Astrocyte (in vitro differentiated cells and primary cell): ENCODE measurements at regions not wholly inside any gene's neighbourhood (a gene's known extent, or its start where the extent isn't known, plus 50 kb on each side); places are given as distances from the start of the nearest gene placed in this dataset.

Source experiments
- DNase-seq: peaks from one replicate; pipeline ENCODE4 v3.0.0-alpha.2; 2010; ENCODE audit warnings: low read depth
- FAIRE-seq: peaks from 2 replicates; lab custom pipeline; 2011; peaks lifted over from hg19 to GRCh38; lab: Jason Lieb, UNC
- H2AFZ ChIP-seq: 2 replicates; pipeline ENCODE4 v1.6.0; 2012; ENCODE audit warnings: low read depth, low read length, inconsistent platforms
- H3K27ac ChIP-seq: 2 replicates; pipeline ENCODE4 v1.5.1; 2011; ENCODE audit warnings: low read depth, low read length, inconsistent platforms
- H3K27me3 ChIP-seq: 2 replicates; pipeline ENCODE4 v1.6.0; 2011; ENCODE audit warnings: low read length, inconsistent platforms; ENCODE audit not compliant: insufficient read depth
- H3K36me3 ChIP-seq: 2 replicates; pipeline ENCODE4 v1.5.1; 2011; ENCODE audit warnings: low read length, inconsistent platforms; ENCODE audit not compliant: insufficient read depth
- H3K4me1 ChIP-seq: 2 replicates; pipeline ENCODE4 v1.5.1; 2011; ENCODE audit warnings: low read length, inconsistent platforms; ENCODE audit not compliant: insufficient read depth
- H3K4me2 ChIP-seq: 2 replicates; pipeline ENCODE4 v1.6.0; 2012; ENCODE audit warnings: low read length, inconsistent platforms
- H3K4me3 ChIP-seq: 2 replicates; pipeline ENCODE4 v1.5.1; 2011; ENCODE audit warnings: low read depth, mild to moderate bottlenecking, low read length, inconsistent platforms; ENCODE audit not compliant: insufficient read depth
- H3K79me2 ChIP-seq: 2 replicates; pipeline ENCODE4 v1.6.0; 2012; ENCODE audit warnings: mild to moderate bottlenecking, low read length, inconsistent platforms; ENCODE audit not compliant: insufficient read depth
- H3K9ac ChIP-seq: 2 replicates; pipeline ENCODE4 v1.6.0; 2012; ENCODE audit warnings: mild to moderate bottlenecking, low read length, inconsistent platforms
- H3K9me3 ChIP-seq: 2 replicates; pipeline ENCODE4 v1.5.1; 2012; ENCODE audit warnings: low read depth, mild to moderate bottlenecking, low read length, inconsistent platforms; ENCODE audit not compliant: insufficient read depth
- H4K20me1 ChIP-seq: 2 replicates; pipeline ENCODE4 v1.6.0; 2012; ENCODE audit warnings: low read length, inconsistent platforms; ENCODE audit not compliant: insufficient read depth
- H3K27ac Mint-ChIP-seq: one replicate; pipeline ENCODE4 v1.8.0; 2021; ENCODE audit warnings: mild to moderate bottlenecking, mixed read lengths; ENCODE audit not compliant: unreplicated experiment
- H3K27me3 Mint-ChIP-seq: one replicate; pipeline ENCODE4 v1.8.0; 2021; ENCODE audit warnings: low read depth, mixed read lengths; ENCODE audit not compliant: unreplicated experiment
- H3K36me3 Mint-ChIP-seq: one replicate; pipeline ENCODE4 v1.8.0; 2021; ENCODE audit warnings: low read depth, mixed read lengths; ENCODE audit not compliant: unreplicated experiment
- H3K4me1 Mint-ChIP-seq: one replicate; pipeline ENCODE4 v1.8.0; 2021; ENCODE audit warnings: low read depth, mixed read lengths; ENCODE audit not compliant: unreplicated experiment
- H3K4me3 Mint-ChIP-seq: one replicate; pipeline ENCODE4 v1.8.0; 2021; ENCODE audit warnings: mild to moderate bottlenecking, moderate library complexity, mixed read lengths; ENCODE audit not compliant: unreplicated experiment
- H3K9me3 Mint-ChIP-seq: one replicate; pipeline ENCODE4 v1.8.0; 2021; ENCODE audit warnings: mild to moderate bottlenecking, mixed read lengths; ENCODE audit not compliant: unreplicated experiment
- EZH2 ChIP-seq: IDR thresholded peaks from 2 replicates; pipeline ENCODE4 v1.6.1; 2012; ENCODE audit warnings: mild to moderate bottlenecking, low read length, inconsistent platforms; ENCODE audit not compliant: insufficient read depth
- TF ChIP-seq, protein P1 (sequence below): IDR thresholded peaks from 2 replicates; pipeline ENCODE4 v1.5.1; 2011; ENCODE audit warnings: low read depth, mild to moderate bottlenecking, inconsistent platforms, low read length, moderate library complexity; ENCODE audit not compliant: insufficient read depth

DNA sequence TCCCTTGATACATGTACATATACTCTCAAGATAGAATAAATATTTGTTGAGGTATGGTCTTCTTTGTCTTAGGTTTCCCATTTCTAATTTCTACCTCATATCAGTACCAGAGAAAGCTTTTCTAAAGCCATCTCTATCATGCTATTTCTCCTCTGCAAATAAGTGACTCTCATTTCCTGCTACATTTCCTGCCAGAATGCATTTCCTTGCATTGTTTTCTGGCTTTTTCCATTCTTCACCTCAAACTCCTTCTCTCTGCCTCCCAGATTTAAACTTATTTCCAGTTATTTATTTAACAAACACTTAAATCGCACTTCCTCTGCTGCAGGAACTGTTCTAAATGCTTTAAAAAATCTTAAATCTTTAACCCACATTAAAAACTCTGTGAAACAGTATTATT lies 74.4 kb upstream of the STMND1 start:
- no peak overlapping the region for H3K4me2 ChIP-seq
- no peaks in the 10 kb centered on the region for H3K27me3 ChIP-seq
- no peak overlapping the region for H3K4me3 ChIP-seq
- no peak for DNase-seq
- peaks cover 2% of the 10 kb centered on the region for H3K27me3 Mint-ChIP-seq
- no peak overlapping the region for H3K9ac ChIP-seq
- H3K9me3 ChIP-seq = peaks cover 3% of the 10 kb centered on the region
- no peaks in the 10 kb centered on the region for H3K36me3 ChIP-seq
- no peaks in the 10 kb centered on the region for H4K20me1 ChIP-seq
- H3K27ac Mint-ChIP-seq = no peak overlapping the region
- peaks cover 5% of the 10 kb centered on the region for H3K4me1 Mint-ChIP-seq
- no peak overlapping the region for H3K27ac ChIP-seq
- H3K79me2 ChIP-seq = no peaks in the 10 kb centered on the region
- H3K36me3 Mint-ChIP-seq = no peaks in the 10 kb centered on the region
- H3K4me1 ChIP-seq = peaks cover 10% of the 10 kb centered on the region
- no peak overlapping the region for H2AFZ ChIP-seq
- no peak overlapping the region for H3K4me3 Mint-ChIP-seq
- H3K9me3 Mint-ChIP-seq = peaks cover 11% of the 10 kb centered on the region
- no peak for FAIRE-seq
- TF ChIP-seq, protein P1, sequence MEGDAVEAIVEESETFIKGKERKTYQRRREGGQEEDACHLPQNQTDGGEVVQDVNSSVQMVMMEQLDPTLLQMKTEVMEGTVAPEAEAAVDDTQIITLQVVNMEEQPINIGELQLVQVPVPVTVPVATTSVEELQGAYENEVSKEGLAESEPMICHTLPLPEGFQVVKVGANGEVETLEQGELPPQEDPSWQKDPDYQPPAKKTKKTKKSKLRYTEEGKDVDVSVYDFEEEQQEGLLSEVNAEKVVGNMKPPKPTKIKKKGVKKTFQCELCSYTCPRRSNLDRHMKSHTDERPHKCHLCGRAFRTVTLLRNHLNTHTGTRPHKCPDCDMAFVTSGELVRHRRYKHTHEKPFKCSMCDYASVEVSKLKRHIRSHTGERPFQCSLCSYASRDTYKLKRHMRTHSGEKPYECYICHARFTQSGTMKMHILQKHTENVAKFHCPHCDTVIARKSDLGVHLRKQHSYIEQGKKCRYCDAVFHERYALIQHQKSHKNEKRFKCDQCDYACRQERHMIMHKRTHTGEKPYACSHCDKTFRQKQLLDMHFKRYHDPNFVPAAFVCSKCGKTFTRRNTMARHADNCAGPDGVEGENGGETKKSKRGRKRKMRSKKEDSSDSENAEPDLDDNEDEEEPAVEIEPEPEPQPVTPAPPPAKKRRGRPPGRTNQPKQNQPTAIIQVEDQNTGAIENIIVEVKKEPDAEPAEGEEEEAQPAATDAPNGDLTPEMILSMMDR = no peak
- no peak for TF ChIP-seq EZH2

DNA sequence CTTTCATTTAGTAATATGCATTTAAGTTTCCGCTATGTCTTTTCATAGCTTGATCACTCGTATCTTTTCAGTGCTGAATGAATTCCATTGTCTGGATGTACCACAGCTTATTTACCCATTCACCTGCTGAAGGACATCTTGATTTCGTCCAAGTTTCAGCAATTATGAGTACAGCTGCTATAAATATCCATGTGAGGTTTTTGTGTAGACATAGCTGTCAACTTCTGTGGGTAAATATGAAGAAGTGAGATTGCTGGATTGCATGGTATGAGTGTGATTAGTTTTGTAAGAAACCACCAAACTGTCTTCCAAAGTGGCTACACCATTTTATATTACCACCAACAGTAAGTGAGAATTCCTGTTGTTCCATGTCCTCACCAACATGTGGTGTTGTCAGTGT lies 79.2 kb upstream of the STMND1 start:
- Histone ChIP-seq H3K4me1 (peaks cover 8% of the 10 kb centered on the region), H3K9me3 (peaks cover 3% of the 10 kb centered on the region), H3K4me2 (no peak overlapping the region), H3K36me3 (no peaks in the 10 kb centered on the region), H3K27ac (no peak overlapping the region), H4K20me1 (no peaks in the 10 kb centered on the region), H3K4me3 (no peak overlapping the region), H3K27me3 (no peaks in the 10 kb centered on the region), H3K9ac (no peak overlapping the region), H3K79me2 (no peaks in the 10 kb centered on the region), H2AFZ (no peak overlapping the region)
- no peak for TF ChIP-seq EZH2
- TF ChIP-seq, protein P1 = no peak
- H3K27me3 Mint-ChIP-seq = peaks cover 2% of the 10 kb centered on the region
- DNase-seq = peak; percentile 42
- H3K36me3 Mint-ChIP-seq = no peaks in the 10 kb centered on the region
- H3K4me3 Mint-ChIP-seq = no peak overlapping the region
- H3K27ac Mint-ChIP-seq = no peak overlapping the region
- no peak for FAIRE-seq
- peaks cover 2% of the 10 kb centered on the region for H3K4me1 Mint-ChIP-seq
- peaks cover 5% of the 10 kb centered on the region for H3K9me3 Mint-ChIP-seq

DNA sequence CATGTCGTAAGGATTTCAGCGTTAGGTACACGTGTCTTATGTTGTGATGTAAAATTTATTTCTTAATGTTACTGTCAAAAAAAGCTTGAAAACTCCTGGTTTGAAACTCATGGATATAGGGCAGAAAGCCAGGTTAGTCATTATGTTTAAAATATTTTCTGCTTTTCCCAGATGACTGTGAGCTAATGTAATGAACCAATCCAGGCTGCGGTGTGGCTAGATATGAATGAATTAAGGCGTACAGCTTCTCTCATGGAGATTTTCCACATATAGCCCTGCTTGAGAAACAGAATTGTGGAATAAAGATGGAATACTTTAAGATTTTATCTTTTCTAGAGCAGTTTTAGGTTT lies 80.3 kb upstream of the STMND1 start:
- Histone ChIP-seq H3K27ac (no peak overlapping the region), H3K79me2 (no peaks in the 10 kb centered on the region)
- DNase-seq = peak; percentile 70

More for the DNA sequence above, 80.3 kb upstream of the STMND1 start:
- H3K9me3 ChIP-seq = peaks cover 3% of the 10 kb centered on the region
- no peak overlapping the region for H2AFZ ChIP-seq
- peaks cover 8% of the 10 kb centered on the region for H3K4me1 ChIP-seq
- FAIRE-seq = no peak
- no peak overlapping the region for H3K4me3 Mint-ChIP-seq
- H3K36me3 Mint-ChIP-seq = no peaks in the 10 kb centered on the region
- no peak overlapping the region for H3K9ac ChIP-seq
- no peak overlapping the region for H3K4me3 ChIP-seq
- H4K20me1 ChIP-seq = no peaks in the 10 kb centered on the region
- TF ChIP-seq EZH2 = no peak
- TF ChIP-seq, protein P1 = no peak
- H3K4me2 ChIP-seq = peak overlapping the region; percentile 11
- no peaks in the 10 kb centered on the region for H3K27me3 ChIP-seq
- H3K9me3 Mint-ChIP-seq = peaks cover 5% of the 10 kb centered on the region
- H3K27me3 Mint-ChIP-seq = no peaks in the 10 kb centered on the region
- no peak overlapping the region for H3K27ac Mint-ChIP-seq
- no peaks in the 10 kb centered on the region for H3K4me1 Mint-ChIP-seq
- H3K36me3 ChIP-seq = no peaks in the 10 kb centered on the region
